ENCODE measurements at regions not wholly inside any gene's neighbourhood (a gene's known extent, or its start where the extent isn't known, plus 50 kb on each side); places are given as distances from the start of the nearest gene placed in this dataset.

DNA sequence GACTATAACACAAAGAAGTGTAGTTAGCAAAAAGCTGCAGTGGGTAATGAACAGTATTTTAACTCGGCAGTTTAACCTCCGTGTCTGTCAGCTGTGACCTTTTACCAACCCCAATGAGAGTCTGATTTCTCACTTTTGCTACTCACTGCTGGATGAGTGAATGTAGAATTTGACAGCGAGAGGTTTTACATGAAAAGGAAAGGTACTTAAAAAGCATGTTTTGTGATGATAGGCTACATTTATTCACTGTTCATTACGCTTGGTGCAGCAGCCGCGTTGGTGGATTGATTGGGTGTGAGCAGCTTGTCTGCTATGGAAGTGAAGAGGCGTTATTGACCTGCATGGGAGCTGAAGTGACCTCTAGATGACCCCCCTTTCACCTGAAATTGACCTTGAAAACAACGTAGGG is 867.7 kb downstream of the NR2F1-AS1 start:
- no peak overlapping the region for H3K27ac ChIP-seq (ENCODE audit: low read length)
- no peak overlapping the region for H3K9ac ChIP-seq (ENCODE audit: low read length)
- H3K4me3 ChIP-seq (ENCODE audit: low read length), result no peak overlapping the region
- H3K9me3 ChIP-seq (ENCODE audit: insufficient read depth, low read length), result no peaks in the 10 kb centered on the region
- H3K36me3 ChIP-seq (replicated peaks; ENCODE audit: low read depth, low read length), result no peaks in the 10 kb centered on the region
- H3K79me2 ChIP-seq (ENCODE audit: low read length), result no peaks in the 10 kb centered on the region
- TF ChIP-seq, protein P1, sequence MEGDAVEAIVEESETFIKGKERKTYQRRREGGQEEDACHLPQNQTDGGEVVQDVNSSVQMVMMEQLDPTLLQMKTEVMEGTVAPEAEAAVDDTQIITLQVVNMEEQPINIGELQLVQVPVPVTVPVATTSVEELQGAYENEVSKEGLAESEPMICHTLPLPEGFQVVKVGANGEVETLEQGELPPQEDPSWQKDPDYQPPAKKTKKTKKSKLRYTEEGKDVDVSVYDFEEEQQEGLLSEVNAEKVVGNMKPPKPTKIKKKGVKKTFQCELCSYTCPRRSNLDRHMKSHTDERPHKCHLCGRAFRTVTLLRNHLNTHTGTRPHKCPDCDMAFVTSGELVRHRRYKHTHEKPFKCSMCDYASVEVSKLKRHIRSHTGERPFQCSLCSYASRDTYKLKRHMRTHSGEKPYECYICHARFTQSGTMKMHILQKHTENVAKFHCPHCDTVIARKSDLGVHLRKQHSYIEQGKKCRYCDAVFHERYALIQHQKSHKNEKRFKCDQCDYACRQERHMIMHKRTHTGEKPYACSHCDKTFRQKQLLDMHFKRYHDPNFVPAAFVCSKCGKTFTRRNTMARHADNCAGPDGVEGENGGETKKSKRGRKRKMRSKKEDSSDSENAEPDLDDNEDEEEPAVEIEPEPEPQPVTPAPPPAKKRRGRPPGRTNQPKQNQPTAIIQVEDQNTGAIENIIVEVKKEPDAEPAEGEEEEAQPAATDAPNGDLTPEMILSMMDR (IDR thresholded peaks at IDR 0.05; ENCODE audit: low read depth, low read length), result no peak
- no peak for TF ChIP-seq EZH2phosphoT487 (IDR thresholded peaks at IDR 0.05; ENCODE audit: low read depth)
- H4K20me1 ChIP-seq (ENCODE audit: insufficient read depth, low read length), result no peaks in the 10 kb centered on the region
- H2AFZ ChIP-seq (ENCODE audit: low read depth, low read length), result no peak overlapping the region
- no peak overlapping the region for H3K4me2 ChIP-seq (ENCODE audit: low read length)
- no peaks in the 10 kb centered on the region for H3K4me1 ChIP-seq (ENCODE audit: low read length)
- no peaks in the 10 kb centered on the region for H3K27me3 ChIP-seq (ENCODE audit: low read depth, low read length)

DNA sequence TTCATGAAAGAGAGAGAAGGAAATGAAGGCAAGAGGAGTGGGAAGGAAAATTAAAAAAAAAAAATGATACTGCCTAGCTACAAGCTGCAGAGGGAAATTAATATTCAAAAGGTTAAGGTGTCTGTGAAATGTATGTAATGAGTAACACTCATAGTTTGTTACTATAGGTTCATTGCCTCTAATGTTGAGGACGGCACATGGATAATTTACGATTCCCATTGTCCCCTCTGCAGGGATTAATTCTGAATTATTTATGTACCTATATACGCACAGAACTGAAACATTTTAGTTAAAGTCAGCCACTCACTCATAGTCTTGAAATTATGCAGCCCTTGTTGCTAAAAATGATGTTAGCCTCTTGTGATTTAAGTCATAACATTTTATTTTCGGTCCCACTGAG is 869.1 kb downstream of the NR2F1-AS1 start:
- Histone ChIP-seq H3K9ac (ENCODE audit: low read length) (no peak overlapping the region), H3K4me1 (ENCODE audit: low read length) (no peaks in the 10 kb centered on the region), H3K4me2 (ENCODE audit: low read length) (no peak overlapping the region), H3K27me3 (ENCODE audit: low read depth, low read length) (no peaks in the 10 kb centered on the region), H3K79me2 (ENCODE audit: low read length) (no peaks in the 10 kb centered on the region), H3K27ac (ENCODE audit: low read length) (no peak overlapping the region), H3K9me3 (ENCODE audit: insufficient read depth, low read length) (no peaks in the 10 kb centered on the region), H4K20me1 (ENCODE audit: insufficient read depth, low read length) (no peaks in the 10 kb centered on the region), H2AFZ (ENCODE audit: low read depth, low read length) (no peak overlapping the region), H3K4me3 (ENCODE audit: low read length) (no peak overlapping the region), H3K36me3 (replicated peaks; ENCODE audit: low read depth, low read length) (no peaks in the 10 kb centered on the region)
- TF ChIP-seq EZH2phosphoT487 (IDR thresholded peaks at IDR 0.05; ENCODE audit: low read depth), result no peak
- TF ChIP-seq, protein P1 (IDR thresholded peaks at IDR 0.05; ENCODE audit: low read depth, low read length), result no peak

DNA sequence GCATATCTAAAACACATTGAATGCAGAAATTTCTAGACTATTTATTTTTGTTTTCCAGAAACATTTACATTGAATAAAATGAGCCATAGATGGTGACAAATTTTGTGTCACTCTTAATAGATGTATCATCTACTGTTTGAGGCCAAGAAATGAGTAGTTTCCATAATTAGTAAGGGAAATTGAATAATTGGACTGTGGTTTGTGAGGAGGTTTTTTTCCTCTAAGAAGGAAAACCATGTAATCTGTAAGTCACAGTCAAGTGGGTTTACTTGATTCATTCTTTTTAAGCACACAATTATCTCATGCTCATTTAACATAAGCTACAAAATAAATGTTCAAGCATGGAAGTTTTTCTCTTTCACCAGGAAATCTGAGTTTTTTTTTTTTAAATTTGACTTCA is 876.4 kb downstream of the NR2F1-AS1 start:
- H3K4me3 ChIP-seq (ENCODE audit: low read length), result no peak overlapping the region
- no peaks in the 10 kb centered on the region for H3K27me3 ChIP-seq (ENCODE audit: low read depth, low read length)
- H3K4me2 ChIP-seq (ENCODE audit: low read length), result no peak overlapping the region
- no peaks in the 10 kb centered on the region for H3K4me1 ChIP-seq (ENCODE audit: low read length)
- no peak for TF ChIP-seq EZH2phosphoT487 (IDR thresholded peaks at IDR 0.05; ENCODE audit: low read depth)
- TF ChIP-seq, protein P1 (IDR thresholded peaks at IDR 0.05; ENCODE audit: low read depth, low read length), result no peak
- H3K9ac ChIP-seq (ENCODE audit: low read length), result no peak overlapping the region
- H3K27ac ChIP-seq (ENCODE audit: low read length), result no peak overlapping the region
- no peak overlapping the region for H2AFZ ChIP-seq (ENCODE audit: low read depth, low read length)
- no peaks in the 10 kb centered on the region for H4K20me1 ChIP-seq (ENCODE audit: insufficient read depth, low read length)
- no peaks in the 10 kb centered on the region for H3K36me3 ChIP-seq (replicated peaks; ENCODE audit: low read depth, low read length)
- no peaks in the 10 kb centered on the region for H3K79me2 ChIP-seq (ENCODE audit: low read length)
- no peaks in the 10 kb centered on the region for H3K9me3 ChIP-seq (ENCODE audit: insufficient read depth, low read length)

DNA sequence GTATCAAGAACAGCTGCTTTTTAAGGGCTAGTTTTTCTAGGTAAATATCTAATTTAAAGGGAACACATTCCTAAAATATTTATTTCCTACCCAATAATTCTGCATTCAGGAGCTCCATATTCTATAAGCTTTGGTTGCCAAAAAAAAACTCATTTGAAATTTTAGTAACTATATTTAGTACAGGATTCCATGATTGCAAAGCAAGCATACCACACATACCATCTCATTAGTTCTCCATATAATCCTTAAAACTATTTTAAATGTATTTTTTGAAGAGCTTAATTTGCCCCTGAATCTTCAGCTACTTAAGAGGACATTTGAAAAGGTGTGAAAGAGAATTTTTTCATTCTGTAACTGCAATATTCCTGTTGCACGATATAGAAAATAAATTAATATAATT is 877.0 kb downstream of the NR2F1-AS1 start:
- Histone ChIP-seq H3K4me3 (ENCODE audit: low read length) (no peak overlapping the region), H3K36me3 (replicated peaks; ENCODE audit: low read depth, low read length) (no peaks in the 10 kb centered on the region), H3K9me3 (ENCODE audit: insufficient read depth, low read length) (no peaks in the 10 kb centered on the region), H3K4me2 (ENCODE audit: low read length) (no peak overlapping the region), H3K79me2 (ENCODE audit: low read length) (no peaks in the 10 kb centered on the region), H4K20me1 (ENCODE audit: insufficient read depth, low read length) (no peaks in the 10 kb centered on the region), H3K27ac (ENCODE audit: low read length) (no peak overlapping the region), H3K27me3 (ENCODE audit: low read depth, low read length) (no peaks in the 10 kb centered on the region), H3K9ac (ENCODE audit: low read length) (no peak overlapping the region), H3K4me1 (ENCODE audit: low read length) (no peaks in the 10 kb centered on the region), H2AFZ (ENCODE audit: low read depth, low read length) (no peak overlapping the region)
- no peak for TF ChIP-seq EZH2phosphoT487 (IDR thresholded peaks at IDR 0.05; ENCODE audit: low read depth)
- TF ChIP-seq, protein P1 (IDR thresholded peaks at IDR 0.05; ENCODE audit: low read depth, low read length), result no peak

All from OCI-LY3 (cell line).